Neuronal stem cell (in vitro differentiated cells): ENCODE measurements at regions not wholly inside any gene's neighbourhood (a gene's known extent, or its start where the extent isn't known, plus 50 kb on each side); places are given as distances from the start of the nearest gene placed in this dataset.
A peak's percentile ranks its signal among the peaks of the same experiment; 100 is the strongest.

ENCODE experiments used
- DNase-seq: peaks from one replicate; pipeline ENCODE4 v3.0.0-alpha.2; 2013; ENCODE audit warnings: low spot score
- H2AFZ ChIP-seq: one replicate; pipeline ENCODE4 v1.6.1; 2013; ENCODE audit warnings: mild to moderate bottlenecking, low read length, inconsistent platforms
- H2AK5ac ChIP-seq: 2 replicates; pipeline ENCODE4 v1.6.1; 2013; ENCODE audit warnings: low read depth, mild to moderate bottlenecking, inconsistent platforms, low read length, moderate library complexity, mixed read lengths
- H2BK120ac ChIP-seq: 2 replicates; pipeline ENCODE4 v1.6.1; 2013; ENCODE audit warnings: low read depth, mild to moderate bottlenecking, inconsistent platforms, low read length, moderate library complexity, mixed read lengths
- H2BK12ac ChIP-seq: one replicate; pipeline ENCODE4 v1.6.1; 2013; ENCODE audit warnings: low read length, inconsistent platforms
- H2BK15ac ChIP-seq: 2 replicates; pipeline ENCODE4 v1.6.1; 2013; ENCODE audit warnings: mild to moderate bottlenecking, low read length, inconsistent platforms, mixed read lengths
- H2BK5ac ChIP-seq: one replicate; pipeline ENCODE4 v1.6.1; 2013; ENCODE audit warnings: inconsistent platforms, mild to moderate bottlenecking, low read length, moderate library complexity
- H3K14ac ChIP-seq: one replicate; pipeline ENCODE4 v1.6.1; 2013; ENCODE audit warnings: low read length, inconsistent platforms
- H3K18ac ChIP-seq: 2 replicates; pipeline ENCODE4 v1.6.1; 2013; ENCODE audit warnings: low read length, inconsistent platforms
- H3K23ac ChIP-seq: 2 replicates; pipeline ENCODE4 v1.6.1; 2013; ENCODE audit warnings: low read depth, mild to moderate bottlenecking, mixed read lengths, low read length, inconsistent platforms; ENCODE audit not compliant: poor library complexity
- H3K27ac ChIP-seq: replicated peaks from 3 replicates; pipeline ENCODE4 v1.5.1; 2013; ENCODE audit warnings: low read length, inconsistent platforms
- H3K27me3 ChIP-seq, 3 experiments: 2 replicates each; pipeline ENCODE4 v1.6.1; 2013; ENCODE audit warnings: low read length in 3 of 3, mild to moderate bottlenecking in 2 of 3, inconsistent platforms in 1 of 3, low read depth in 1 of 3, mixed read lengths in 1 of 3, moderate library complexity in 1 of 3; ENCODE audit not compliant: control insufficient read depth in 3 of 3, insufficient read depth in 3 of 3
- H3K36me3 ChIP-seq, 2 donors: replicated peaks in 1 of 2; 2 replicates each; pipeline ENCODE4 v1.6.1; 2013; ENCODE audit warnings: low read length in 2 of 2; ENCODE audit not compliant: control insufficient read depth in 2 of 2, insufficient read depth in 2 of 2
- H3K4ac ChIP-seq: 2 replicates; pipeline ENCODE4 v1.6.1; 2013; ENCODE audit warnings: inconsistent platforms, mild to moderate bottlenecking, low read length, moderate library complexity
- H3K4me1 ChIP-seq, 2 donors: 1 replicate in 1 of 2; 2 replicates in 1 of 2; pipeline ENCODE4 v1.6.1; 2013; ENCODE audit warnings: low read length in 2 of 2, low read depth in 1 of 2; ENCODE audit not compliant: control insufficient read depth in 2 of 2, insufficient read depth in 1 of 2
- H3K4me2 ChIP-seq: one replicate; pipeline ENCODE4 v1.6.1; 2013; ENCODE audit warnings: mild to moderate bottlenecking, low read length, inconsistent platforms; ENCODE audit not compliant: insufficient read depth, poor library complexity, severe bottlenecking
- H3K4me3 ChIP-seq, 2 donors: 2 replicates each; pipeline ENCODE4 v1.5.1; 2013; ENCODE audit warnings: low read length in 2 of 2, mild to moderate bottlenecking in 2 of 2, inconsistent platforms in 1 of 2, moderate library complexity in 1 of 2
- H3K79me1 ChIP-seq: one replicate; pipeline ENCODE4 v1.6.1; 2013; ENCODE audit warnings: low read depth, mild to moderate bottlenecking, inconsistent platforms, low read length, moderate library complexity
- H3K9ac ChIP-seq: one replicate; pipeline ENCODE4 v1.6.1; 2013; ENCODE audit warnings: mild to moderate bottlenecking, low read depth, low read length, inconsistent platforms; ENCODE audit not compliant: poor library complexity
- H3K9me3 ChIP-seq, 2 donors: replicated peaks in 1 of 2; 2 replicates each; pipeline versions ENCODE3 to v1.6.1; 2013; ENCODE audit warnings: low read length in 2 of 2, mild to moderate bottlenecking in 2 of 2, inconsistent platforms in 1 of 2, low read depth in 1 of 2, mixed read lengths in 1 of 2, moderate library complexity in 1 of 2; ENCODE audit not compliant: control insufficient read depth in 2 of 2, insufficient read depth in 1 of 2
- H4K8ac ChIP-seq: one replicate; pipeline ENCODE4 v1.6.1; 2013; ENCODE audit warnings: low read depth, mild to moderate bottlenecking, inconsistent platforms, low read length, moderate library complexity
- H4K91ac ChIP-seq: one replicate; pipeline ENCODE4 v1.6.1; 2013; ENCODE audit warnings: low read length, low read depth, mild to moderate bottlenecking, inconsistent platforms; ENCODE audit not compliant: poor library complexity
- WGBS, 2 donors: extraction: QIAGEN DNeasy Blood & Tissue Kit; methylation state at CpG; one replicate each; pipeline ENCODE4 v1.1.7; 2013; ENCODE audit warnings: missing lambda C conversion rate in 2 of 2, mixed read lengths in 1 of 2; ENCODE audit not compliant: insufficient read length in 2 of 2, insufficient replicate concordance in 1 of 2; ENCODE audit errors: extremely low coverage in 2 of 2; 5-methylcytosine and 5-hydroxymethylcytosine counted together

- H4K8ac ChIP-seq: no peak overlapping the region
- no peak overlapping the region for H2BK15ac ChIP-seq
- H3K9me3 ChIP-seq: peaks cover 0 to 2% of the 10 kb centered on the region in 2 donors
- no peak for DNase-seq
- no peak overlapping the region for H3K14ac ChIP-seq
- H2AK5ac ChIP-seq: no peak overlapping the region
- H2BK120ac ChIP-seq: no peak overlapping the region
- H2BK5ac ChIP-seq: no peak overlapping the region
- H3K4me2 ChIP-seq: no peak overlapping the region
- no CpG with 5 or more reads among the region's 4 CpGs for whole genome bisulfite sequencing, 2 donors
- no peak overlapping the region for H4K91ac ChIP-seq
- H3K4ac ChIP-seq: no peak overlapping the region
- H3K23ac ChIP-seq: no peak overlapping the region
- H3K36me3 ChIP-seq: peaks cover 0 to 2% of the 10 kb centered on the region in 2 donors
- no peaks in the 10 kb centered on the region for H3K79me1 ChIP-seq
- no peak overlapping the region for H2AFZ ChIP-seq
- peaks cover 0 to 2% of the 10 kb centered on the region in 2 donors for H3K4me1 ChIP-seq
- no peak overlapping the region for H3K27ac ChIP-seq
- no peak overlapping the region for H2BK12ac ChIP-seq
- H3K27me3 ChIP-seq: no peaks in the 10 kb centered on the region
- no peak overlapping the region for H3K9ac ChIP-seq
- no peak overlapping the region for H3K18ac ChIP-seq
- H3K4me3 ChIP-seq: no peak overlapping the region
These were observed 187.5 kb upstream of the EEA1 start for GRCh38 chr12:93116632-93117031.

- Histone ChIP-seq H3K9me3 (no peaks in the 10 kb centered on the region), H3K36me3 (no peaks in the 10 kb centered on the region), H3K79me1 (no peaks in the 10 kb centered on the region), H2BK15ac (no peak overlapping the region), H4K8ac (no peak overlapping the region), H3K4ac (no peak overlapping the region), H3K14ac (no peak overlapping the region), H3K4me3 (no peak overlapping the region), H3K18ac (no peak overlapping the region), H3K4me2 (no peak overlapping the region), H4K91ac (no peak overlapping the region), H3K4me1 (no peaks in the 10 kb centered on the region), H2BK5ac (no peak overlapping the region), H3K27ac (no peak overlapping the region), H2AK5ac (no peak overlapping the region), H3K23ac (no peak overlapping the region), H2BK120ac (no peak overlapping the region), H2BK12ac (no peak overlapping the region), H2AFZ (no peak overlapping the region), H3K9ac (no peak overlapping the region), H3K27me3 (no peaks in the 10 kb centered on the region)
- no peak for DNase-seq
- WGBS, 2 donors: no CpG with 5 or more reads among the region's 4 CpGs
These were observed 192.8 kb upstream of the EEA1 start for GRCh38 chr12:93121729-93122488.

GRCh38 chr12:93122569-93123091 is 193.5 kb upstream of the EEA1 start:
- H2BK15ac ChIP-seq: no peak overlapping the region
- no peaks in the 10 kb centered on the region for H3K36me3 ChIP-seq
- H3K18ac ChIP-seq: no peak overlapping the region
- no peak overlapping the region for H4K91ac ChIP-seq
- no peak overlapping the region for H3K9ac ChIP-seq
- no peaks in the 10 kb centered on the region for H3K9me3 ChIP-seq
- no peak overlapping the region for H4K8ac ChIP-seq
- H2BK120ac ChIP-seq: no peak overlapping the region
- no peak overlapping the region for H3K4me2 ChIP-seq
- H3K79me1 ChIP-seq: no peaks in the 10 kb centered on the region
- H3K23ac ChIP-seq: no peak overlapping the region
- peak overlapping the region; percentile 36 for H2AFZ ChIP-seq
- DNase-seq: no peak
- no peak overlapping the region for H2BK12ac ChIP-seq
- H2BK5ac ChIP-seq: no peak overlapping the region
- H3K14ac ChIP-seq: no peak overlapping the region
- no peaks in the 10 kb centered on the region for H3K4me1 ChIP-seq
- no peak overlapping the region for H3K27ac ChIP-seq
- no peak overlapping the region for H2AK5ac ChIP-seq
- no peak overlapping the region for H3K4ac ChIP-seq
- H3K4me3 ChIP-seq: no peak overlapping the region
- no peaks in the 10 kb centered on the region for H3K27me3 ChIP-seq
- no CpG with 5 or more reads among the region's 5 CpGs for WGBS, 2 donors

GRCh38 chr12:93125126-93125525 is 196.0 kb upstream of the EEA1 start:
- no peak overlapping the region for H3K27ac ChIP-seq
- no peak overlapping the region for H3K14ac ChIP-seq
- H3K9ac ChIP-seq: no peak overlapping the region
- no CpG with 5 or more reads among the region's 1 CpG for WGBS, 2 donors
- H3K9me3 ChIP-seq: no peaks in the 10 kb centered on the region
- no peaks in the 10 kb centered on the region for H3K4me1 ChIP-seq
- H3K23ac ChIP-seq: no peak overlapping the region
- H2AK5ac ChIP-seq: no peak overlapping the region
- H2BK5ac ChIP-seq: no peak overlapping the region
- H3K4me2 ChIP-seq: no peak overlapping the region
- H2AFZ ChIP-seq: no peak overlapping the region
- no peak overlapping the region for H3K4ac ChIP-seq
- H4K91ac ChIP-seq: no peak overlapping the region
- H3K36me3 ChIP-seq: no peaks in the 10 kb centered on the region
- no peaks in the 10 kb centered on the region for H3K79me1 ChIP-seq
- no peaks in the 10 kb centered on the region for H3K27me3 ChIP-seq
- no peak overlapping the region for H3K4me3 ChIP-seq
- H3K18ac ChIP-seq: no peak overlapping the region
- H2BK12ac ChIP-seq: no peak overlapping the region
- no peak overlapping the region for H4K8ac ChIP-seq
- H2BK15ac ChIP-seq: no peak overlapping the region
- H2BK120ac ChIP-seq: no peak overlapping the region
- no peak for DNase-seq
